ENCODE measurements at regions not wholly inside any gene's neighbourhood (a gene's known extent, or its start where the extent isn't known, plus 50 kb on each side); places are given as distances from the start of the nearest gene placed in this dataset.

DNA sequence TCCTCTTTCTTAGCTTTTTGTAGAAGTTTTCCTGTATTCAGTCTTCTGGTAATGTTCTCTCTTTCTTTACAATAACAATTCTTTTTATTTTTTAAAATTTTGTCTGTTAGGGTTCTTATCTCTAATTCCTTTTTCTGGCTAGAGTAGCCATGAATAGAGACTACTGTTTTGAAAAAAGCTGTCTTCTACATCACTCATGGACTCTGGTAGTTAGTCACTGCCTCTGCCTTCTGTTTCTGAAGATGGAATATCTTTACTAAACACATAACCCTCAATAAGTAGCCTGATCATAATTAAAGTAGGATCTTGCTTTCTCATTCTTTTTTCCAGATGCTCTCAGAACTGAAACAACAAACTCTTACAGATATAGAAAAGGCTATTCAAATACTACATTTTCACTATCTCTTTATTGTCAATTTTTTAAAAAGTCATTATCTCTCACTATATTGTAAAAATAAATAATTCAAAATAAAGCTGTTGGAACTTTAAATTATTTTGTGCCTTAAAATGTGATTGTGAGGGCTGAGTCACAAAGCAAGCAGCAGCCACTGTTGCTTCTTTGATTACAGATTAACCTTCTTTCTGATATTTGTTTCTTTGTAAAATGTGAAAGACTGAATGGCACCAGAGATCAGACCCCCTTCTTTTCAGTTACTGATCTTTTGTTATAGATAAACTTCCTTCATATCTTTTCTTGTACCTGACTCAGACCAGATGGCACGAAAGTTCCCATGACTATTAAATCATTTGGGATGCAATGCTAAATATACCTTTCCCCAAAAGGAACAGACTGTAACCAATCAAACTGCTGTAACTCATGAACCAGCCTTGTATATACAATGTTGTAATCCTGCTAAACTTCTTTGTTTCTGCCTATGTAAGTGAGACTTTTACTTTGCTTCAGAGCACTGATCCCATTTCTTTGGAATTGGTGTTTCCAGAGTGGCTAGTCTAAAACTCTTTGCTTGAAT, 1159.5 kb downstream of the IGSF11 start:
- DNase-seq = no peak

GRCh38 chr3:117875887-117876286, 1158.8 kb downstream of the IGSF11 start:
- no peak for DNase-seq

DNA sequence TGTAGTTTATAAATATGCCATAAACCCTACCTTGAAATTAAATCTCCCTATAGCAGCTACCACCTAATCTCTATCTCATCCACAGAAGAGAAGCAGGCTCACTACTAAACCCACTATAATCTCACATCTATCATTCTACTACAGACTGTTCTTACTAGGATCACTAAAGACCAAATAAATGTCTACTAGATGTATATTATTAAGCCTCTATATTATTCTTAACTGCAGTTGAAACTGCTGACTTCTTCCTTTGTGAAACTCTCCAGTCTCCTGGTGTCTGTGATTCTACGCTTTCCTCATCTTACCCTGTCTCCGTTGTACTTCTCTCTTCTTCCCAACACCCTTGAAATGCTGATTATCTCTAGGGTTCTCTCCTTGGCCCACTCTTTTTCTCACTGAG, 1154.0 kb downstream of the IGSF11 start:
- no peak for DNase-seq

- DNase-seq = no peak
These were observed 1153.4 kb downstream of the IGSF11 start for GRCh38 chr3:117881210-117881609.

DNA sequence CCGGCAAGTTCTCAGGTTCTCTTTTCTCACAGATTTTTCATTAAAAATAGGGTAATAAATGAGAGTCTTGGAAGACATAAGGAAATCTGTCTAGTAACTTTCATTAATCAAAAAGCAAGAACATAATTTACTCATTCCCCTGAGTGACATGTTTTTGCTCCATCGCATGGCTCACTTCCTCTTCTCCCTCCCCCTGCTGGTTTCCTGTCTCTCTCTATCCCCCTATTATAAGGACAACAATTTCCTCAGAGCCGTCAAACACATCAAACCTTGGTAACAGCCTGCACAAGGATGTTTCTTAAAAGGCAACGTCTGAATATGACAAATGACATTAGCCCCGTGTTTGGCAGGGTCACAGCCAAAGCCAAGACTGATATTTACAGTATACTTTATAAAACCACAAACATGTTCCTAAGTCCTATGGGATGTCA, 1149.6 kb downstream of the IGSF11 start:
- DNase-seq = no peak

DNA sequence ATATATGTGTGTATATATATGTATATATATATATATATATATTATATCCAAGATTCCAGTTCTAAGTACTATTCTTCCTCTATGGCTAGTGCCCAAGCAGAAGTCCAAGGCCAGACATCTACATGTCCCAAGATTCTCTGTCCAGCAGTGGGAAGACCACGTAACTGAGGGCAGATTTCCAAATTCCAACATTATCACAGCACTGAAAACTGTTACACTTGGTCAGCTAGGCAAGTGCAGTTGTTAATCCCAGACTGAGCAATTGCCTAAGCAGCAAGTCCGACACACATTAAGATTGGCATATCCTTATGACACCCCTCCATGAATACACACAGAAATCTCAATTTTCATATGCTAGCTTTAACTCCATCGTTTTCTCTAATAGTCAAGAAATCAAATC, 1148.5 kb downstream of the IGSF11 start:
- DNase-seq = no peak

GRCh38 chr3:117887031-117887430, 1147.6 kb downstream of the IGSF11 start:
- no peak for DNase-seq

GRCh38 chr3:117887901-117888300, 1146.7 kb downstream of the IGSF11 start:
- DNase-seq = no peak

- no peak for DNase-seq
These were observed 1142.2 kb downstream of the IGSF11 start for GRCh38 chr3:117892431-117892841.

DNA sequence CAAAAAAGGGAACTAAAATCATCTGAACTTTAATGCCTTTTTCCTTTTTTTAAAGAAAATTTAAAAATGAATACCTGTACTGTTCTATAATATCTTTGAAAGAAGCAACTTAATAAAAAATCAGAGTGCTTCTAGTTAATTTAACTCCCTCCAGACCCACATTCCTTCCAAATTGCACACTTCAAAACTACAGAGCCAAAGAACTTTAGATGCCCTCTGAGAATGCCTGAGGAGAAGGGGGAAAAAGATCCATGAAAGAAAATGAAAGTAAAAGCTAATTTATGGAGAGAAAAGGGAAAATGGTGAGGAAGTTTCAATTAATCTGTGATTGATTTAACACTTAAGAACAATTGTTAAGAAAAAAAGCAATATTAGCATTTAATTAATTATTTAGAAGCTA, 1141.6 kb downstream of the IGSF11 start:
- DNase-seq = no peak

DNA sequence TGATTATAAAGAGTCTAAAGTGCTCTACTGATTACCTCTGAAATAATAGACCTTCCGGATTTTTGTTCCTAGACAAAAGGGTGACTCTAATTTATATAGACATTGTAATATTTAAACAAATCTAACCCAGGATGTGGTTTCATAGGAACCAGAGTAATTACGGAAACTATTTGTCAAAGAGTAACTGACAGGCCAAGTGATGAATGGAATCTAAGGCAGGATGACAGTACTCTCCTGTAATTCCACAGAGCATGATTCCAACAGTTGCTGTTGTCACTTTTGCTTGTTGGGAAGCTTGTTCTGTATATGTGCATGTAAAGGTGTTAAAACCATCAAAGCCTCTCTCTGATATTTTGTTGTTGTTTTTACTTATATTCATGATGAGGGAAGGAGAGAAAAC, 1141.0 kb downstream of the IGSF11 start:
- DNase-seq = no peak

DNA sequence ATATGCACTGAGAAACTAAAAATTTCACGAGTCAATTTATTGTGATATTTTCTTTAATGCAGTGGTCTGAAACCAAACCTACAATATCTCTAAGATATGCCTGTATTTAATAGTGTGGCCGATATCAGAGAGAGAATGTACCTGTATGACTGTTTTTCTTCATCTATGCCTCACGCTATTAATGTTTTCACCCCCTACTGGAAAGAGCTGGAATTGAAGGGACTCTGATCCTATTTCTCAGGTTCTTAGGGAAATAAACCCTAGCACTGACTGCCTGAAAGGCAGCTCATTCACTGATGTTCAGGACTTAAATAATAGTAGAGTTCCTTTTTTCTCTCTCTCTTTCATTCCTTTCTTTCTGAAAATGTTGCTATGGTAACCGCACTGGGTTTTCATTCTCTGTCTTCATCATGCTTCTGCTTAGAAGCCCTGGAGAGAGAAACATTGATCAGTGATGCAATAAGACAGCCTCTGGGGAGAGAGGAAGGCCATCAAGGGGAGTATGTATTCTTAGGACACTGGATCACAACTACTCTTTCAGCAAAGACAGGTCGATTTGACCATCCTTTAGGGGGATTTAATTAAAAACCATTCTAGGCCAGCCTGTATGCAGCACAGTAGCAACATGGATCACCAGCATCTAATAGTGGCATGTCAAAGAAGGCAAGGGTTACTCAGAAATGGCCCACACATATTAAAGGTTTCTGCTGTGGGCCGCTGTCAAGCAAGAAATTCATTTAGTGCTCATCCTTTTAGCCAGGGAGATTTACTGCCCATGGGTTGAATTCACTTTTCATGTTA, 1135.7 kb downstream of the IGSF11 start:
- DNase-seq = no peak

- no peak for DNase-seq
These were observed 1131.4 kb downstream of the IGSF11 start for GRCh38 chr3:117903226-117903625.

- no peak for DNase-seq
These were observed 1123.7 kb downstream of the IGSF11 start for GRCh38 chr3:117910820-117911521.

GRCh38 chr3:117912352-117912751, 1122.3 kb downstream of the IGSF11 start:
- no peak for DNase-seq

- no peak for DNase-seq
These were observed 1120.0 kb downstream of the IGSF11 start for GRCh38 chr3:117914540-117915100.

DNA sequence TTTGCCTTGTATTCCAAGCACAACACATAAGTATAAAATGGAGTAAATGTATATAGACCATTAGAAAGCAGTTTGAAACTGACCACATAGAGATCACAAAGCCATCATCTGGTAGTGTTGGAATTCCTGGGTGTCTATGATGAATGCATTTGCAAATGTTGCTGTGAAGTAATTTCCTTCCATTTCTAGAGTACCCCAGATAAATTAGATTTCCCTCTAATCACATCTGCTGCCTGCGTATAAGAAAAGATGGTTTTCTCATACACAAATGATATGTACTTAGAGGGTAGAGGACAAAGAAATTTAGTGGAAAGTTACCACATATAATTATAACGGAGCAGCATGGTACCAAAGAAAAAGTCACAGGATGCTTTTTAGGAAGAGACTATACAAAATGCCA, 1117.8 kb downstream of the IGSF11 start:
- DNase-seq = no peak

- no peak for DNase-seq
These were observed 1115.0 kb downstream of the IGSF11 start for GRCh38 chr3:117919621-117920020.

DNA sequence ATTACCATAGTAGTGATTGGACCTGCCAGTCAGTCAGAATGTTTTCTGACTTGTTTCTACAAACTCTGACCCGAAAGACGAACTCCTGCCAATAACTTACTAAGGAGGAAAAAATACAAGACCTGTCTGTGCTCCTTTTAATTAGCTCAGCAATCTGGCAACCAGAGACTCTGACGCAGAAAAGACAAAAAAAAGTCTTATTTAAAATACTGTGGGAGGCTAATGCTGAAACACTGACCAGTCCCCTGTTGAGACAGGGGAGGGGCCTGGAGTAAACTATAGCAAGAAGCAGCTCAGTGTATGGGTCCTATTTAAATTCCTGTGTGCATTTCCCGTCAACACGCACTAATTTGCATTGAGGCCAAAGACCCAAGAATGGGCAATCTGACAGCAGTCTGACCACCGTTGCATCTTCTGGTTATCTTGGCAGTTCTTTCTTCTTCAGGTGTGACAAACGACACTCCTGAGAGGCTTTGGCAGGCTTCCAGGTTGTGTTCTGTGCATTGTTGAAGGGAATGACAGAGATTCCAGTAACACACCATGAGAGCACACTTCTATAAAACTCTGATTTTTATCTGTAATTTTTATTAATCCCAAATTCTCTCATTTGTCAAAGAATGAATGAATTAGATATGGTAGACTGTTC, 1114.3 kb downstream of the IGSF11 start:
- no peak for DNase-seq

DNA sequence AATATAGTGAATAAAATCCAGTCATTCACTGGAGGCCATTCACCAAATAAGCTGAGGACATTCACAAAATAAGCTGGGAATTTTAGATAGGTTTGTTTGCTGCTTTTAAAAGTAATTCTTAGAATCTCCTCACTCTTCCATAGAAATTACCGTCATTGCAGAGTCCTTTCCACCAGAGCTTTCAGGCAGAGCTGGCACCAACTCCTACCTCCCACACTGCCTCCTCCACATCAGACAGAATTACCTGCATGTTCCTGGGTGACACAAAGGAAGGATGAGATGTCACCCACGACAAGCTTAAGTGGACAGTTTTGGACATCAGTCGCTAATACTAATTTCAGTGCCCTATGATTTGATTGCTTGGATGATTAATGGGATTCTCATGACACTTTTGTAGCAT, 1113.2 kb downstream of the IGSF11 start:
- DNase-seq = no peak

GRCh38 chr3:117922039-117922438, 1112.6 kb downstream of the IGSF11 start:
- DNase-seq = no peak

- DNase-seq = no peak
These were observed 1107.8 kb downstream of the IGSF11 start for GRCh38 chr3:117926819-117927218.

All from NK-92 treated with Interleukin-12 subunit alpha and Interleukin-12 subunit beta, amount 100 ng/mL, for 24 hours (cell line).